Progenitor cell of endocrine pancreas (in vitro differentiated cells): ENCODE measurements at regions not wholly inside any gene's neighbourhood (a gene's known extent, or its start where the extent isn't known, plus 50 kb on each side); places are given as distances from the start of the nearest gene placed in this dataset.
"Not testable (repeated sequence)": the region's sequence is repeated elsewhere in the genome, so short reads cannot be mapped to it uniquely, and the experiment has no call there.

Experiments used
- DNase-seq: peaks from one replicate; pipeline ENCODE4 v3.0.0; 2021; ENCODE audit warnings: low spot score; ENCODE audit not compliant: unreplicated experiment
- H3K27ac Mint-ChIP-seq: 2 replicates; pipeline ENCODE4 v1.8.0; 2021; ENCODE audit warnings: mild to moderate bottlenecking, moderate library complexity, mixed read lengths
- H3K27me3 Mint-ChIP-seq: 2 replicates; pipeline ENCODE4 v1.8.0; 2021; ENCODE audit warnings: mixed read lengths
- H3K36me3 Mint-ChIP-seq: 2 replicates; pipeline ENCODE4 v1.8.0; 2022; ENCODE audit warnings: mixed read lengths; ENCODE audit not compliant: insufficient read depth
- H3K4me1 Mint-ChIP-seq: 2 replicates; pipeline ENCODE4 v1.8.0; 2021; ENCODE audit warnings: low read depth, mixed read lengths
- H3K4me3 Mint-ChIP-seq: 2 replicates; pipeline ENCODE4 v1.8.0; 2021; ENCODE audit warnings: low read depth, mild to moderate bottlenecking, moderate library complexity, mixed read lengths
- H3K9me3 Mint-ChIP-seq: 2 replicates; pipeline ENCODE4 v1.8.0; 2021; ENCODE audit warnings: low read depth, mixed read lengths
- TF ChIP-seq, protein P1 (sequence below): fragments of 200-600 bp; sonication (generic); IDR thresholded peaks from one replicate; pipeline ENCODE4 v1.5.0; 2021; ENCODE audit warnings: antibody characterized with exemption, mild to moderate bottlenecking; ENCODE audit not compliant: unreplicated experiment

DNA sequence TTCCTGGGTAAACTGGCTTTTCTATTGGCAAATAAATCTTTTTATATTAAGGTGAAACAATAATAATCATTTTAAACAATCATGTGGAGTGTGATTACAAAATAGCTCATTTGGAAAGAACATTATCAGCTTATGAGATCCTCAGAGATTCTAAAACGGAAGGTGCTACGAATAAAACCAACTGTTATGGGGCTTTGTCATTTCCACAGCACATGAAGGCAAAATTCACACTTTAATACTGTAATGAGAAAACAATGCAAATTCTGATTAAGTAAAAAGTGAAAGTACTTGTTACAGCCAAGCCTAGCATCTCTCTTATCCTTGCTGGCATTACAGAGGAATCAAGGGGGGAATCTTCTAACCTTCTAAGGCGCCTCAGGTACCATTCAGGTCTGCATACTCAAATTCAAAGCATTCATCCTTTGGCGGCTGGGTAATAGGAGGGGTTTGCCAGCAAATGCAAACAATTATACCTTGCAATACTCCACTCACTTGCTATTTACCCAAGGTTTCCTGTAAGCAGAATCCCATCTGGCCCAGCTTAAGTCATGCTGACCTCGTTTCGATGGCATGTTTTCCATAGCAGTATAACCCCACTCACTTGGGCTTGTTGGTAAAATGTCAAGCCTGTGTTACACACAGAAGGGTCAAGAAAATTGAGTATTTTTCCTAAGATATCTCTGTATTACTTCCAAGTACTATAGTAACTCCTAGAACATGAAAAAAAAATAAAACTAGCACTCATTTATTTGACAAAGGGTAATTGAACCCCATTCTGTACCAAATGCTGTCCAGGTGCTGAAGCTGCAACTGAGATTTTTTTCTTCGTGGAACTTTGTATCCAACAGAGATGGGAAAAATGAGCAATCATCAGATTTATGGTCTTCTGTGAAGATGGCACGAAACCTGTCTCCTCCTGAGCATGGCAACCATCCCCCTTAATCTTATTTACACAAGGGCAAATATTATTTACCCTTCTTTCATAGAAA is 183.7 kb upstream of the LMCD1 start:
- no peaks in the 10 kb centered on the region for H3K27me3 Mint-ChIP-seq
- TF ChIP-seq, protein P1, sequence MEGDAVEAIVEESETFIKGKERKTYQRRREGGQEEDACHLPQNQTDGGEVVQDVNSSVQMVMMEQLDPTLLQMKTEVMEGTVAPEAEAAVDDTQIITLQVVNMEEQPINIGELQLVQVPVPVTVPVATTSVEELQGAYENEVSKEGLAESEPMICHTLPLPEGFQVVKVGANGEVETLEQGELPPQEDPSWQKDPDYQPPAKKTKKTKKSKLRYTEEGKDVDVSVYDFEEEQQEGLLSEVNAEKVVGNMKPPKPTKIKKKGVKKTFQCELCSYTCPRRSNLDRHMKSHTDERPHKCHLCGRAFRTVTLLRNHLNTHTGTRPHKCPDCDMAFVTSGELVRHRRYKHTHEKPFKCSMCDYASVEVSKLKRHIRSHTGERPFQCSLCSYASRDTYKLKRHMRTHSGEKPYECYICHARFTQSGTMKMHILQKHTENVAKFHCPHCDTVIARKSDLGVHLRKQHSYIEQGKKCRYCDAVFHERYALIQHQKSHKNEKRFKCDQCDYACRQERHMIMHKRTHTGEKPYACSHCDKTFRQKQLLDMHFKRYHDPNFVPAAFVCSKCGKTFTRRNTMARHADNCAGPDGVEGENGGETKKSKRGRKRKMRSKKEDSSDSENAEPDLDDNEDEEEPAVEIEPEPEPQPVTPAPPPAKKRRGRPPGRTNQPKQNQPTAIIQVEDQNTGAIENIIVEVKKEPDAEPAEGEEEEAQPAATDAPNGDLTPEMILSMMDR = no peak
- no peak overlapping the region for H3K4me3 Mint-ChIP-seq
- H3K36me3 Mint-ChIP-seq = no peaks in the 10 kb centered on the region
- H3K9me3 Mint-ChIP-seq = no peaks in the 10 kb centered on the region
- H3K27ac Mint-ChIP-seq = no peak overlapping the region
- no peak for DNase-seq
- peaks cover 24% of the 10 kb centered on the region for H3K4me1 Mint-ChIP-seq

DNA sequence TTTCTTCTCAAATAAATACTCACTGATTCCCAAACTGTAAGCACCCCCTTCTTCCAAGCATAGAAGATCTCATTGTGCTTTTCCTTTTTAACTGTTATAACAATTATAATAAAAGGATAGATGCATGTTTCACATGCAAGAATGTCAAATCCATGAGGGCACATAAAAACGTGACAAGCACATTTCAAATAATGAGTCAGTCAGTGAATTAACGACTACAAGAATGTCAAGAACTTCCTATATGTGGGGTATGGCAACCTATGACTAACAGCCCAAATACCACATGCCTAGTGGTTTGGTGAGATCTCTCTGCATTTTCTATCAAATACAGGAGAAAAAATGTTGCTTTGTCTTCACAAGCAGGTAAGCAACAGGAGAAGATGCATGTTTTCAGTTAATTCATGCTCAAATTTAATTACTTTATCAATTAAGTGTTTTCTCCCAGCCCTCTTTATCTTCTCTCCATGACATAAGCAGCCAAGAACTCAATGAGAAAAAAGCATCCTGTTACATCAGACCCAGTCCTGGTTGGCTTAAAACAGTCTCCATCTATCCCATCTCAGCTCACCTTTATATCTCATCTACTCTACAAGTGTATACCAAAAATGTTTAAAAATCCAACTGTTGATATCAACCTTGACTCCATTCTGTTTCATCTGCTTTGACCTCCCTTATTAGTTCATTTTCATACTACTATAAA is 181.5 kb upstream of the LMCD1 start:
- Mint-ChIP-seq H3K4me1 (peaks cover 4% of the 10 kb centered on the region), H3K27me3 (no peaks in the 10 kb centered on the region), H3K27ac (no peak overlapping the region), H3K36me3 (no peaks in the 10 kb centered on the region), H3K9me3 (no peaks in the 10 kb centered on the region), H3K4me3 (no peak overlapping the region)
- TF ChIP-seq, protein P1 = no peak
- no peak for DNase-seq

DNA sequence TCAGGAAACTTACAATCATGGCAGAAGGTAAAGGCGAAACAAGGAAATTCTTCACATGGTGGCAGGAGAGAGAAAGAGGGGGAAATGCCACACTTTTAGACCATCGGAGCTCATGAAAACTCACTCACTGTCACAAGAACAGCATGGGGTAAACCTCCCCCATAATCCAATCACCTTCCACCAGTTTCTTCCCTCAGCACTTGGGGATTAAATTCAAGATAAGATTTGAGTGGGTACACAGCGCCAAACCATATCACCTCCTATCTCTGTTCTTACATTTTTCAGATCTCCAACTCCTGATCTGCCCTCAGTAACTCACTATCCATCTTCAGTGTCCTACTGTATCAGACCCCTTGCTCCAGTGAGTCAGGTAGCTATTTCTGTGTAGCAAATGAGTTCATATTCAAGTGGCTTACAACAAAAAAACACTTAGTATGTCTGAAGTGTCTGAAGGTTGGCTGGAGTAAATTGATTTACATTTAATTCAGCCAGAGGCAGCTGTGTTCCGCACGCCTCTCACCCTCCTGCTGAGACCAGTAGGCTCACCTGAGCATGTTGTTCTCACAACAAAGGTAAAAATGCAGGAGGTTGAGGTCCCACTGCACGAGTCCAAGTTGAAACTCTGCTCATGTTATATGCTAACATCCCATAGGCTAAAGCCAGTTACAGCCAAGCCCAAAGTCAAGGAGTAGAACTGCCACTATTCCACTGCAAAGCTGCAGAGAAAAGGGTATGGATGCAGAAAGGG is 180.7 kb upstream of the LMCD1 start:
- TF ChIP-seq, protein P1 = no peak
- no peaks in the 10 kb centered on the region for H3K9me3 Mint-ChIP-seq
- DNase-seq = no peak
- H3K4me1 Mint-ChIP-seq = peaks cover 2% of the 10 kb centered on the region
- H3K36me3 Mint-ChIP-seq = no peaks in the 10 kb centered on the region
- H3K27me3 Mint-ChIP-seq = no peaks in the 10 kb centered on the region
- no peak overlapping the region for H3K27ac Mint-ChIP-seq
- H3K4me3 Mint-ChIP-seq = no peak overlapping the region

DNA sequence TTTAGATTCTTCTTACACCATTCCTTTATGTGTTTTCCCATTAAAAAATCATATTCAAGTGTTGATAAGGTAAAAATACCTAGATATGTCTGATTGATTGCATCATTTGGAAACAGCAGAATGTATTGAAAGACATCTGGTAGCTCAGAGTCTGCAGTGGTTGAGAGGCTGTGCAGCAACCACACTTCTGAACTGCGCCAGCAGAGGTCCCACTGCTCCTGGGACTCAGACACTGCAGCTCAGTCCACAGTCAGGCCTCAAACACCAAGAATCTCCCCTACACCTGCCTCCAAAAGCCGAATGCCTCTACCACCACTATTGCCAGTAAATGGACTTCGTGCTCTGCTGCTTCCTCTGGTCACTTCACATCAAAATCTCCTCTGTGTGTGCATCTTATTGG is 176.9 kb upstream of the LMCD1 start:
- Mint-ChIP-seq H3K27ac (no peak overlapping the region), H3K36me3 (no peaks in the 10 kb centered on the region), H3K4me3 (no peak overlapping the region), H3K9me3 (no peaks in the 10 kb centered on the region), H3K4me1 (peaks cover 11% of the 10 kb centered on the region), H3K27me3 (no peaks in the 10 kb centered on the region)
- DNase-seq = no peak
- TF ChIP-seq, protein P1 = peak; percentile 55

DNA sequence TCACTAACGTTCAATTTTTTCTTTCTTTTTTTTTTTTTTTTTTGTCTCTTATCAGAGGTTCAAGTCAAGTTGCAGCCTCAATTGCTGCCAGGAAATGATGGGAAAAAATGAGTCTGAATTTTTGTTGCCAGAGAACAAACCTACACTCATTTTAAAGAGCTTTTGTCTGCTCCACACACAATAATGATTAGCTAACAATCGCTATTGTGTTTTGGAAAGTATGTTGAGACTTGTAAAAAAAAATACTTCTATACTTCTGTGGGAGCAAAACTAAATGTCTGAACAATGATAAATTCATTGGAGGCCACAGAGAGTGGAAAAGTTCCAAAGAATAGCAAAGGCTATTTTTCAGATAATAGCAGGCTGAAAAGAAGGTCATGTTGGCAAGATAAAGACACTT is 176.3 kb upstream of the LMCD1 start:
- TF ChIP-seq, protein P1 = no peak
- Mint-ChIP-seq H3K27ac (no peak overlapping the region), H3K36me3 (no peaks in the 10 kb centered on the region), H3K27me3 (no peaks in the 10 kb centered on the region), H3K4me3 (no peak overlapping the region), H3K4me1 (peaks cover 12% of the 10 kb centered on the region), H3K9me3 (no peaks in the 10 kb centered on the region)
- no peak for DNase-seq

DNA sequence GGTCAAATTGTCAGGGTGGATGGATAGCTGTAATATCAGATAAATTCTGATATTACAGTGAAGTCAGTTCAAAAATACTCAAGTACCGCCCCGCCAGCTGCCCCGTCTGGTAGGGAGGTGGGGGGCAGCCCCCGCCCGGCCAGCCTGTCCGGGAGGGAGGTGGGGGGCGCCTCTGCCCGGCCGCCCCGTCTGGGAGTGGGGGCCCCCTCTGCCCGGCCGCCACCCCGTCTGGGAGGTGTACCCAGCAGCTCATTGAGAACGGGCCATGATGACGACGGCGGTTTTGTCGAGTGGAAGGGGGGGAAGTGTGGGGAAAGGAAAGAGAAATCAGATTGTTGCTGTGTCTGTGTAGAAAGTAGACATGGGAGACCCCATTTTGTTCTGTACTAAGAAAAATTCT is 175.8 kb upstream of the LMCD1 start:
- not testable (repeated sequence) for H3K27me3 Mint-ChIP-seq, H3K36me3 Mint-ChIP-seq, H3K4me3 Mint-ChIP-seq, H3K27ac Mint-ChIP-seq, H3K9me3 Mint-ChIP-seq, DNase-seq
- peaks cover 12% of the 10 kb centered on the region for H3K4me1 Mint-ChIP-seq
